IPS DF 19.7 (cell line): ENCODE measurements at regions not wholly inside any gene's neighbourhood (a gene's known extent, or its start where the extent isn't known, plus 50 kb on each side); places are given as distances from the start of the nearest gene placed in this dataset.
"Not testable (repeated sequence)": the region's sequence is repeated elsewhere in the genome, so short reads cannot be mapped to it uniquely, and the experiment has no call there.

Experiments used
- DNase-seq: peaks from one replicate; pipeline ENCODE4 v3.0.0-alpha.2; 2013; ENCODE audit warnings: low read depth, low spot score

DNA sequence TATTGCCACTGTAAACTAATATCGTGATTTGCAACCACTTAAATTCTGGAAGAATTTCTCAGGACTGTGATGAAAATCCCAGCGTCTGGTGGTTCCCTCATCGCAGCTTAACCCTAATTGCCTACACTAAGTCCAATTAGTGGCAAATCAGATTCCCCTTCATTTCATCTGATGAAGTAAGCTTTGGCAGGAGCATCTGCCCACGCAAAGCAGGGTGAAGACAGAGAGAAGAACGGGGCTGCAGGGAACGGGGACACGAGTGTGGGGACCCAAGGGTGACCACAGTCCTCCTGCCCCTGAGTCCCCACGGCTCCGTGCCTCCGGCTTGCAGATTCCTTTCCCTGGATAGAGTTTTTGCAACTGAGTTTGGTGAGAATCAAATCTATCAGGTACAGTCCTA is 159.5 kb downstream of the LY86 start:
- DNase-seq: no peak

DNA sequence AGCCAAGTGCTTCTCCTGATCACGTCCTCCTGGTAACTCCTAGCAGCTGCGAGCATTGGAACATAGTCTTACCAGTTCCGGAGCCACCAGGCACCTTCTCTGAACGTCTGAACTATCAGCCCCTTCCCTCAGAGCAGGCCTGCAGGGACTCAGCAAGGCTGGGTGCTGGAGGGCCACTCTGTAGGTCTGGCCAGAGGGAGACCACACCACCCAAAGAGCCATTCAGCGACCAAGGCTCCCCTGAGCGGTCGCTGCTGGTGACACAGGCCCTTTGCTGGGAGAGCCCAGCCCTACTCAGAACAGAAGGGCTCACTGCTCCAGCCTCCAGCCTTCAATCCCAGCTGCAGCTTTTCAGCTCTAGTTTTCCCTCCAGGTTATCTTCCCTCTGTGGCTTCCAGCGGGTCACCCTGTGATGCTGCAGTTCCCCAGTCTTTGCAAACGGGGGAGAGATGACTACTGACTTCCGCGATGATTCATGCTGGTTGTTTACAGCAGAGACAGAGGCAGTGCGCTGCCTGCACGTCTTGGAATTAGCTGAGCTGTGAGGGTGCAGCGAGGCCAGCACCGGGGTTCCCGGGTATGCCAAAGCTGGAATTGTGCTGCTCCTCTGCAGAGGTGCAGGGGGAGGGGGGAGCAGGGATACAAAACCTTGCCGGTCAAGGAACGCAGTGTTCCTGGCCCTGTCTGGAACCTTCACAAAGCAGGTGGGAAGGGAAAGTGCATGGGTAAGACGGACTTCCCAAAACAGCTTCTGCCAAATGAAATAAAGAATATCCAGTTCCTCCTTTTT is 161.4 kb downstream of the LY86 start:
- no peak for DNase-seq

DNA sequence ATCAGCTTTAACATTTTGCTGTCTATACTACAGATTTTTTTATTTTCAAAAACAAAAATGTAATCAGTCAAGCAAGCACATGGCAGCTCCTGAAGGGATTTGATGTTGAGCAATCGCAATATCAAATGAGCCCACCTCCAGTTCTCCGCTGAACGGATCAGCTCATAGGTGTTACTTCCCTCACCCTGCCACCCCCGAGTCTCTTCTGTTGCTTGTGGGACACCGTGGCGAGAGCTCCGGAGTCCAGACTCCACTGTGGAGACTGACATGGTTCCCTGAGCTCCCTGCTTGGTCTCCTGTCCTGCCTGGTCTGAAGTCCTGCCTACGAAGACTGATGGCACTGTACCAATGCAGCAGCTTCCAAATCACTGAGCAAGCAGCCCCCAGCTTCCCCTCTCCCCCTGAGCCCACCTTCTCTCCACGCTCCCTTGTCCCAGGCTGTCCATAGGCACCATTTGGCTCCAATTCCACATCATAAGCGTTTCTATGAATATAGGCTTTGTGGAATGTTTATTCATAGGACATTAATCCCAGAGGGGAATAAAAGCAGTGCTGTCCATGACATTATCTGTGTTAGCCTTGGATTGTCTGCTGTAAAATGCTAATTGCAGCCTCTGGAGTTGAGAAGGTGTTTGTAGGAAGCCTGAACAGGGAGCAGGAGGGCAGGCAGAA is 162.2 kb downstream of the LY86 start:
- no peak for DNase-seq

DNA sequence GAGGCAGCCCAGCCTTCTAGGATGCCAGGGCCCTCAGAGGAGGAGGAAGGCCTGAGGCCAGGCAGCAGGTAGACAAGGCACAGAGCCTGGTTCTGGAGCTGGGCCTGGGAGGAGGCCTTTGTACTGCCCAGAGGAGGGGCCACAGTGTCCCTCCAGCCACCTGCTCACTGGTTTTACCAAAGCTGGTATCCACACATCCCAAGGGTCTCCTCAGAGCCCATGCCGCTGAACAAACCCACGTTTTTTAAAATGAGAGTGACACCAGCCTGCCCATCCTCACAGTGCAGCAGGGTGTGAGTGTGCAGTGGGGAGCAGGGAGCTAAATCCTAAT is 162.7 kb downstream of the LY86 start:
- no peak for DNase-seq

DNA sequence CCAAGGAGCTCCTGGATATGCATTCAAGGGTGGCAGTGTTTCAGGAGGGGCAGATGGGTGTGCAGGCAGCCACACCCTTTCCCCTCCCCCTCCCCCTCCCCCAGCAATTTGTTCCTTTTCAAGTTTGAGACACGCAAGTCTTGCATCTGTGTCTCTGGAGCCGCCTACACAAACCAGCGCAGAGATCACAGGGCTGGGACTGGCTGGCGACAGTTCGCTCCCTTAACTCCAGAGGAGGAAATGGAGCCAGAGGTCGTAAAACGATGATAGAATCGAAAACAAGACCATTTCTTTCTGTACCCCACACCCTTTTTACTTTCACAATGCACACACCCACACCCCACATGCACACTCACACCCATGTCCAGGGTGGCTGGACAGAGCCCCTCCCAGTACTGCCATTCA is 163.1 kb downstream of the LY86 start:
- no peak for DNase-seq

DNA sequence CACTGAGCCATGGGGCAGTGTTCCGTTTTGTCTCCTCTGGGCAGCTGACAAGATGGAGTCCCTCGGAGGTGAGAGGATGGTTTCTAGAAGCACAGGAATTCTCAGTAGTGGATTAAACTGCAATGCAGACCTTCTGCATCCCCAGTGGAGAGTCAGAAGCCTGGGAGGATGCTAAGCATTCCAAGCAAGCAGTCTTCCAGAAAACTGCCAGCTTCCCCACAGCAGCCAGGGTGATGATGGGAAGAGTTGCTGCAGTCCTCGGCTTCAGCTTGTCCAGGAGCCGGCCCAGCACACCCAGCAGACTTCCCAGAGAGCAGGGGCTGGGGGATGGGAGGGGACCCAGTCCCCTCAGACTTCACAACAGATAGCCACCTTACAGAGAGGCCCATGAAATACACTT is 163.6 kb downstream of the LY86 start:
- DNase-seq: no peak

DNA sequence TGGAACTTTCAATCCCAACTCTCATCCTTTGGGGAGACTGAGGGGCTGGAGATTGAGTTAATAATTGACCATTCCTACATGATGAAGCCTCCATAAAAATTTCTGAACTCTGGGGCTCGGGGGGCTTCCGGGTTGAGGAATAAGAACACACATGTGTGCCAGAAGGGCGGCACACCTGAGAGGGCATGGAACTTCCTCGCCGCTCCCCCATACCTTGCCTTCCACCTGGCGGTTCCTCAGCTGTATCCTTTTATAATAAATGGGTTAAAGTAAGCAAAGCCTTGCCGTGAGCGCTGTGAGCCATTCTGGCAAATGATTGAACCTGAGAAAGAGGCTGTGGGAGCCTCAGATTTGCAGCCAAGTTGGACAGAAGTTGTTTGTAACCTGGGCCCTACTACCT is 164.8 kb downstream of the LY86 start:
- DNase-seq: no peak

DNA sequence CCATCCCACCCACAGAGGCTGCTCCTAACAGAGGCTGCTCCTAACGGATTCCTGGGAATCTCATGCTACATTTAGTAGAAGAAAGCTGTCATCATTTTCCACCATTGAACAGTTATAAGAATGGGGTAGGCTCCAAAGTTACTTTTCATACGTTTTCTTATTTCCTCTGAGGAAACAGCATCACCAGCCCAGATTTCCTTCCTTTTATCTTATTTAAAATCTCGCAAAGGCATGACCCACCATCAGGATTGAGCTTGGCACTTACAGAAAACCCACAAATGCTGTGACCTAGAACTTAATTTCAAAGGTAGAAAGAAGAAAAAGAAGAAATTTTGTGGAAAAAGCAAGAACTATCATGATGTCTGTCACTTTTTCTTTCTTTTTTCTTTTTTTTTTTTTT is 168.0 kb downstream of the LY86 start:
- DNase-seq: no peak

DNA sequence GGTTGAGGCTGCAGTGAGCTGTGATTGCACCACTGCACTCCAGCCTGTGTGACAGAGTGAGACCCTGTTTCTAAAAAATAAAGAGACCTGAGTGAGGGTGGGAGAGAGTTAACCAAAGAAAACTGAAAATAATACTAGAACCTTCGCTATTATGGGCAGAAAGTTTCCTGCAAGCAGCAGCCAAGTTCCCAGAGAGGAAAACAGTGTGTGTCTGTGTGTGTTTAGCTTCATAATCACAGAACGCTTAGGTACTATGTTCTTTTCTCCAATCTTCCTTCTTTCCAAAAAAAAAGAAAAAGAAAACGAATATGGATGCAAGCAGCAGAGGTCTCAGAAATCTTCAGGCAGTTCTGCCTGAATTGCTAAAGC is 170.0 kb downstream of the LY86 start:
- no peak for DNase-seq

DNA sequence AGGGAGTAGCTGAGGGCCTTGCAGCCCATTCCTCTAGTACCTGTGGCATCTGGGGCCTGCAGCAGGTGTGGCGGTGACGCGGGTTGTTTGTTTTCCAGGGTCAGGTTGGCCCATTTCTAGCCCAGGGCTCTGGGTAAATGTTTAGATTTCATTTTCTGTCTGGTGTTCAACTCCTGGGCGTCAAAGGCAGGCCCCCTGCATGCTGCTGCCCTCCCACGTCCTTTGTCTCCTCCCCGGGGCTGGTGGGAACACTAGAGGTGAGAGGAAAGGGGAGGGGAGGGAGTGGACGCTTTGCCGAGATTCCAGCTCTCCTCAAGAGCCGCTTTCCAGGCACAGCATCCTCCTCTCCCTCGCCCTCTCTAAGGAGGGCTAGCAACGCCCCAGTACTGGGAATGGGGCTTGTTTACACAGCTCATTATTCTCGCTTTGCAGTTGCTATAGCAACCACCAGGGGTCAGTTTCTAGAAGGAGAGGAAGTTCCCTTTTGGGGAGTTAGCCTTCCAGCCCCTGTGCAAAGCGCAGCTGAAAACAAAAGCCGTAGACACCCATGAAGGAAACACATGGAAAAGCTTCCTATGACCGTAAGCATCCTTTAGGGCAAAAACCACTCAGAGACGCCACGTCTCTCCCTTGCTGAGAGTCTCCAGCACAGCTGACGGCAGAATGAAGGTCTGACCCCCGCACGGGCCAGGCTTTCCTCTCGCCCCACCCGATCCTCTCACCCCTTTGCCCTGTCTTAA is 170.6 kb downstream of the LY86 start:
- DNase-seq: peak; percentile 72

DNA sequence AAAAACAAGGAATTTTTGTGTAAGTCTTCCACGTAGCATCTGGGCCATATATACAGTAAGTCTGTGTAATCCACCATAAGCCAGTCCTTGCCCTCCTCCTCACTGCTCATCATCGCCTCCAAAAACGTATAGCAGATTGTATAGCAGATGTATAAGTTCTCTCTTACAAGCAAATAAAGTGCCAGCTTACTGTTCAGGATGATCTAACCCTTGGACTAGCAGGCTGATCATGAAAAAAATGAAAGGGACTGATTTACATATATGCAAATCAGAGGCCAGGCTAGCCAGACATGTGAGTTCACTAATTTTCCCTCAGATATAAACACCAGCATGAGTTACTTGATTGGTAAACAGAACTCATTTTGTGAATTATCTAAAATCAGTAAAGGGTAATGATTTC is 171.5 kb downstream of the LY86 start:
- no peak for DNase-seq

DNA sequence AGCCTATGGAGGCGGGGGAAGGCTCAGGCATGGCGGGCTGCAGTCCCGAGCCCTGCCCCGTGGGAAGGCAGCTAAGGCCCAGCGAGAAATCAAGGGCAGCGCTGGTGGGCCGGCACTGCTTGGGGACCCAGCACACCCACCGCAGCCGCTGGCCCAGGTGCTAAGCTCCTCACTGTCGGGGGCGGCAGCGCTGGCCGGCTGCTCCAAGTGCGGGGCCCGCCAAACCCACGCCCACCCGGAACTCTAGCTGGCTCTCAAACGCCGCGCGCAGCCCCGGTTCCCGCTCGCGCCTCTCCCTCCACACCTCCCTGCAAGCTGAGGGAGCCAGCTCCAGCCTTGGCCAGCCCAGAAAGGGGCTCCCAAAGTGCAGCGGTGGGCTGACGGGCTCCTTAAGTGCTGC is 174.0 kb downstream of the LY86 start:
- not testable (repeated sequence) for DNase-seq

DNA sequence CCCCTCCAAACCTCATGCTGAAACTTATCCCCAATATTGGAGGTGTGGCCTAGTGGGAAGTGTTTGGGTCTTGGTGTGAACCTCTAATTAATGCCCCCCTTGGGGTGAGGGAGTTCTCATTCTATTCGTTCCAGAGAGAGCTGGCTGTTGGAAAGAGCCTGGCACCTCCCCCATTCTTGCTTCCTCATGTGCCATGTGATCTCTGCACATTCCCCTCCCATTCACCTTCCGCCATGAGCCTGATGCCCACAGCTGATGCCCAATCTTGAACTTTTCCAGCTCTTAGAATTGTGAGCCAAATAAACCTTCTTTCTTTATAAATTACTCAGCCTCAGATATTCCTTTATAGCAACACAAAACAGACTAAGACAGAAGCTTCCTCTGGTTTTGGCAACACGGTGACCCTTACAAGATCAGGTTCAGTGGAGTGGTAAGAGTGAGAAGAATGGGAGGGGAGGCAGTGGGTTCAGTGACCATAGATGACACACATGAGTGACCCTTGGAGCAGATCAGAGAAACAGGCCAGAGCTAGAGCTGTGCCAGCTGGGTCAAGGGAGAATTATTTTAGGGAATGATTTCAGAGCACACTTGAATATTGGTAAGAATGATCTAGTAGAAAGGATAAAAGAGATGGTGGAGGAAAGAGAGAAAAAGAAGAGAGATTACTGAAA is 176.4 kb downstream of the LY86 start:
- no peak for DNase-seq

DNA sequence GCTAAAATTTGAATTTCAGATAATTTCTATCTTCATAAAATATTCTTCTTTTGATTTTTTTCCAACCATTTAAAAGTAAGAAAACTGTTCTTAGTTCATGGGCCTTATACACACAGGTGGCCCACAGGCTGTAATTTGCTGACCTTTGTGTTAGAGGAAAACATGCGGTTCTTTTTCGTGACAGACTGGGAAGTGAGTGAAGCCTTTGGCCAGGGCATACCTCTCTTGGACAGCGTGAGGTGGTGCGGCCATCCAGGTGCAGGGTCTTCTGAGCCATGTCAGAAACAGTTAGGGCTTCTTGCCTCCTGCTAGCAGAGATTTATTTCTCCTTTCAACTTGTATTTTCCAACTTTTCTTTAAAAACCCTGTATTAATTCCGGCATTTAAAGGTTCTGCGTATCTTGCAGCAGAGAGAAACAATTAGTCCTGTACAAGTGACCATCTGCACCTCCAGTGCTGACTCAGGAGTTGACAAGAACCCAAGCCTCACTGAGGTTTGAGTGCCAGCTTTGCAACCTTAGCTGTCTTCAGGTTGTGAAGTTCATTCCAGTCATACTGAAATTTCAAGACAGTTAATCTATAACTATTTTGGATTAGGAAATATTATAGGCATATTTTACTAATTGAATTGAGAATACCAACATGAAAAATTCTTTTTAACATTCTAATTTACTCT is 177.8 kb downstream of the LY86 start:
- no peak for DNase-seq

DNA sequence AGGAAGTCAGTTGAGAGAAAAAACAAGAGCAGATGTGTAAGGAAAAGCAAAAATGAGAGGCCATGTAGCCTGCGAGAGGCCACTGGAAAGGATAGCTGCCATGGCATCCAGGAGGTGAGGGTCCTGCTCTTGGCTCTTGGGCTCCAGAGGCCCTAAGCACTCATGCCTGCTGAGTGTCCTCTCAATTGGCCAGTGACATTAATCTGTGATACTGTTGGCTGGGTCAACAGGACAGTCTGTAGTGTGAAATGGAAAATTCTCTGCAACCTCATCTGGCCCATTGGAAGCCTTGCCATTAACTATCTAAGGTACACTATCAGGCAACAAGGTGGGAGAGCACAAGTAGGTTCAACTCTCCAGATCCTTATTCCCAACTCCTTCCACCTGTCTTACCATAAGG is 180.9 kb downstream of the LY86 start:
- DNase-seq: no peak

DNA sequence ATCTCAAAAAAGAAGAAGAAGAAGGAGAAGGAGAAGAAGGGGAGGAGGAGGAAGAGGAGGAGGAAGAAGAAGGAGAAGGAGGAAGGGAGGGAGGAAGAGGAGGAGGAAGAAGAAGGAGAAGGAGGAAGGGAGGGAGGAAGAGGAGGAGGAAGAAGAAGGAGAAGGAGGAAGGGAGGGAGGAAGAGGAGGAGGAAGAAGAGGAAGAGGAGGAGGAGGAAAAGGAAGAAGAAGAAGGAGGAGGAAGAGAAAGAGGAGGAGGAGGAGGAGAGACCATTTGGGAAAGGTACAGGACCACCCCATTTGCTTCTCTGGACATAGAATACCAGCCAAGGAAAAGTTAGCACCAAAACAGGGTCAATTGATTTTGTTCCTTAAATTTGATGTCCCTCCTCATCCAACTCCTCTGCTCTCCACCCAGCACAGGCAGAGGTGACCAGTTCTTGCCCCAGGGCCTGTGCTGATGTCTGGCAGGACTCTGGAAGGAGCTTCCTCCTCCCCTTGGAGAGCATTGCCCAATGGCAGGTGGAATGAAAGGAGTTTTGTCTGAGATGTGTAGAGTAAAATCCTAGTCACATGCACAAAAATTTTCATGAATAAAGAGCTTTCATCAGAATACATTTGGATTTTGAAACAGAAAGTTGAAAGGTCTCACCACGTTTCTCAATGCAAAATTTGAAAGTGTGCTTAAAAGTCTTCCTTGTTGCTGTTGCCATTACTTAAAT is 182.9 kb downstream of the LY86 start:
- no peak for DNase-seq

DNA sequence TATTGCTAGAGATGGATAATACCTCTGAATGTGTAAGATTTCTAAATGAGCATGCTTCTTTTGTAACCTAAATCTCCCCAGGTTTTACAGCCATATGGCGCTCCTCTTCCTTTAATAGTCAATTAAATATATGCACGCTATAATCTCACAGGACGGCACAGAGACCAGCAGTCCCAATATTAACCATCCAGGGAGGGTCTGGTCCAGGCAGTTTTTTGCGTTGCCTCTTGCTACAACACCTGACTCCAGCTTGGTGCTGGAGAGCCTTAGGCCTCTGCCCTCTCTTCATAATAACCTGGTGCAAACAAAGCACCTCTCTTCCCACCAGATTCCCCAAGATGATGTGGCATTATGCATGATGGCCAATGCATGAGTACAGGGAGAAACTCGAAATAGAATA is 183.4 kb downstream of the LY86 start:
- no peak for DNase-seq

DNA sequence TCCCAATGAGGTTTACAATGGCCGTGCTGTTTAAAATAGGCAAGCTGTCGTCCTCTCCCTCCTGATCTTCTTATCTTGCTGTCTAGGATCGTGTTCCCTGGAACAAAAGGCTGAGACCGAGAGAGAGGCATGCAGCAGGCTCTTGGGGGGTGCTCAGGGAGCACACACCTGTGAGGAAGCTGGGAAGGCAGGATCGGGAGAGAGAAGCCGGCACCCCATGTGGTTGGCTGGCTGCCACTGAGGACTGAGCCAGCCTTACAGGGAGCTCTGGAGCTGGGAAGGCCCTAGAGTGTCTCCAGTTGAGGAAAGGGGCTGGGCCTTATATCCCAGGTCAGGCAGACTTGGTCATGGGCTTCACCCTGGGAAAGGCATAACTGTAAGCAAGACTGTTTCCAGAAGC is 184.2 kb downstream of the LY86 start:
- no peak for DNase-seq

DNA sequence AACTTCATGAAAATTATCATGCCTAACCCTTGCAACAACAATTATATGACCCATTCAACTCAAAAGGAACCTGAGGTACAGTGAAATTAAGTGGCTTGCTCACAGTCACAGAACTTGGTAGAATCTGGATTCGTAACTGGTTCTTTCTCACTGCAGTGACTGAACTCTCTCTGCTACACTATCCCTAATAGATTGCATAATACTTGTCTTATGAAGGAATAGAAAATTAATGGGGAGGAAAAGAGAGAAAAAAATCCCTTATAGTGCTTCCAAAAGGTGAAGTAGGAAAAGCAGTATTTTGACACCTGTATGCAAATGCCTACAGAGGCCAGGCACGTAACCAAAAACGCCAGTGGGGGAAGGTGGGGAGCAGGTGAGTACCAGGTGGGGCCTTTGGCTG is 186.6 kb downstream of the LY86 start:
- DNase-seq: no peak

DNA sequence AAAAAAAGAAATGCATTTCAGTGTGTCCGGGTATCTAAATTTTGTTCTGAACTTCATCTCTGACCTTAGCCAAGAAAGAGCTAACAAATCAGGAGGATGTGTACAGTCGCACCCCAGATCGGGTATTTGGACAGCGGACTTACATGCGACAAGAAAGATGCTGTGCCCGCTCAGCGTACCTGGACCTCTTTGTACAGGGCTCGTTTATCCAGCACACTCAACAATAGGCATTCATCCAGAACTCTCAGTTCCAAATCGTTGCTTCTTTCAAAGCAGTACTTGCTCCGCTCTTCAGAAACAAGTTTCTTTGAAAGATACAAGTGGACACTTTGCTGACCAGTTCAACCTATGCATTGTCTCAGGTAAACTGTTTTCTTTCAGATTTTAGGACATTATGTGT is 191.7 kb downstream of the LY86 start:
- no peak for DNase-seq

DNA sequence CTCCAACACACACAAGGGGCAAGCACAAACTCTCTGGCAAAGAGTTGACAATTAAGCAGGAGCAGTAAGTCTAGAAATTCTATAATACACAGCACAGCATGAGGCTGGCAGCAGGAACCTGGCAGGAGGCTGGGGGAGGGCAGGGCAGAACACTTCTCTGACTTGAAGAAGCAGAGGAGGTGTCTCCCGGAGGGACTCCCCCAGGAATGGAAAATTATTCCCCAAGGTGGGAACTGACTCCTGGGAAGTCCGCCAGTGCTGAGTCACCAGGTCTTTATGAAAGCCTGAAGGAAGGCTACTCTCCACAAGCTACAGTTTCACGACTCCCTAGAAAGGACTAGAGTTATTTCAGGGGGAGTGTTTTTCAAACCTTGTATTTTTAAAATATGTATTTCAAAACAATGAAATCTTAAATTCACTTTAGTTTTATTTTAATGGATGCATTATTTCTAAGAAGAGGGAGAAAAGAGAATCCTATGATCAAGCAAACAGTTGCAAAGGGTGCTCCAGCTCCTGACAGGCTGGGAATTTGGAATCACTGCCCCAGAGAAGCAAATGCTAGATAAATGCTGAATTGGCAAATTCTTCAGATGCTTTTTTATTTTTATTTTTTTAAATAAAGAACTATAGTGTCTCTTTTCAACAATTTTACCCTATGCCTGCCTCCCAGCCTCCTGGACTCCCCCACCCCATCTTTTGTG is 192.8 kb downstream of the LY86 start:
- DNase-seq: no peak
